ENCODE measurements at regions not wholly inside any gene's neighbourhood (a gene's known extent, or its start where the extent isn't known, plus 50 kb on each side); places are given as distances from the start of the nearest gene placed in this dataset.

- TF ChIP-seq, protein P1, sequence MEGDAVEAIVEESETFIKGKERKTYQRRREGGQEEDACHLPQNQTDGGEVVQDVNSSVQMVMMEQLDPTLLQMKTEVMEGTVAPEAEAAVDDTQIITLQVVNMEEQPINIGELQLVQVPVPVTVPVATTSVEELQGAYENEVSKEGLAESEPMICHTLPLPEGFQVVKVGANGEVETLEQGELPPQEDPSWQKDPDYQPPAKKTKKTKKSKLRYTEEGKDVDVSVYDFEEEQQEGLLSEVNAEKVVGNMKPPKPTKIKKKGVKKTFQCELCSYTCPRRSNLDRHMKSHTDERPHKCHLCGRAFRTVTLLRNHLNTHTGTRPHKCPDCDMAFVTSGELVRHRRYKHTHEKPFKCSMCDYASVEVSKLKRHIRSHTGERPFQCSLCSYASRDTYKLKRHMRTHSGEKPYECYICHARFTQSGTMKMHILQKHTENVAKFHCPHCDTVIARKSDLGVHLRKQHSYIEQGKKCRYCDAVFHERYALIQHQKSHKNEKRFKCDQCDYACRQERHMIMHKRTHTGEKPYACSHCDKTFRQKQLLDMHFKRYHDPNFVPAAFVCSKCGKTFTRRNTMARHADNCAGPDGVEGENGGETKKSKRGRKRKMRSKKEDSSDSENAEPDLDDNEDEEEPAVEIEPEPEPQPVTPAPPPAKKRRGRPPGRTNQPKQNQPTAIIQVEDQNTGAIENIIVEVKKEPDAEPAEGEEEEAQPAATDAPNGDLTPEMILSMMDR (IDR thresholded peaks at IDR 0.05; ENCODE audit: insufficient read depth, low read length), result no peak
- no peak overlapping the region for H3K27ac ChIP-seq (replicated peaks)
- no peaks in the 10 kb centered on the region for H3K27me3 ChIP-seq (ENCODE audit: insufficient read depth, poor library complexity, severe bottlenecking)
- no peak for DNase-seq (ENCODE audit: low read depth in 1 of 2, low spot score in 1 of 2)
- no peak overlapping the region for H3K4me3 ChIP-seq (replicated peaks; ENCODE audit: insufficient read depth, low read length)
Measured at GRCh38 chr20:39462416-39462945, 500.3 kb downstream of the DHX35 start.

DNA sequence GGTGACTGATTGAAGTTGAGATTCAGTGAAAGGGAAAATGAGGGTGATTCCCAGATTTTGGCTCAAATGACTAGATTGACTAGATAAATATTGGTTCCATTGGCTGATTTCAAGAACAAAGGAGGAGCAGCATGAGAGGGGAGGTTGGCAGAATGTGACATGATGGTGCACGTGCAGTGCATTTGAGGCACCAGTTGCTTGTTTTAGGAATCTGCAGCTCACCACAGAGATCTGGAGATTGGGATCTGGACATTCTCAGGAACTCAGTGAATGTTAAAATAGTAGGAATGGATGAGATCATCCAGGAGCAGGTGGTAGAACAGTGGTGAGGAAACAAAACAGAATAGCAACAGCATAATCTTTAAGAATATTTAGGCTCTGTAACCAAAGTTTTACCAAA is 496.3 kb downstream of the DHX35 start:
- H3K4me3 ChIP-seq (replicated peaks; ENCODE audit: insufficient read depth, low read length), result no peak overlapping the region
- DNase-seq (ENCODE audit: low read depth in 1 of 2, low spot score in 1 of 2), result no peak
- H3K27me3 ChIP-seq (ENCODE audit: insufficient read depth, poor library complexity, severe bottlenecking), result no peaks in the 10 kb centered on the region
- H3K27ac ChIP-seq (replicated peaks), result no peak overlapping the region
- TF ChIP-seq POLR2AphosphoS5 (IDR thresholded peaks at IDR 0.05; ENCODE audit: low read depth) (no peak), SPI1 (IDR thresholded peaks at IDR 0.05; ENCODE audit: borderline replicate concordance, low read depth) (no peak), GABPA (IDR thresholded peaks at IDR 0.05; ENCODE audit: low read depth) (no peak)
- TF ChIP-seq, protein P2, sequence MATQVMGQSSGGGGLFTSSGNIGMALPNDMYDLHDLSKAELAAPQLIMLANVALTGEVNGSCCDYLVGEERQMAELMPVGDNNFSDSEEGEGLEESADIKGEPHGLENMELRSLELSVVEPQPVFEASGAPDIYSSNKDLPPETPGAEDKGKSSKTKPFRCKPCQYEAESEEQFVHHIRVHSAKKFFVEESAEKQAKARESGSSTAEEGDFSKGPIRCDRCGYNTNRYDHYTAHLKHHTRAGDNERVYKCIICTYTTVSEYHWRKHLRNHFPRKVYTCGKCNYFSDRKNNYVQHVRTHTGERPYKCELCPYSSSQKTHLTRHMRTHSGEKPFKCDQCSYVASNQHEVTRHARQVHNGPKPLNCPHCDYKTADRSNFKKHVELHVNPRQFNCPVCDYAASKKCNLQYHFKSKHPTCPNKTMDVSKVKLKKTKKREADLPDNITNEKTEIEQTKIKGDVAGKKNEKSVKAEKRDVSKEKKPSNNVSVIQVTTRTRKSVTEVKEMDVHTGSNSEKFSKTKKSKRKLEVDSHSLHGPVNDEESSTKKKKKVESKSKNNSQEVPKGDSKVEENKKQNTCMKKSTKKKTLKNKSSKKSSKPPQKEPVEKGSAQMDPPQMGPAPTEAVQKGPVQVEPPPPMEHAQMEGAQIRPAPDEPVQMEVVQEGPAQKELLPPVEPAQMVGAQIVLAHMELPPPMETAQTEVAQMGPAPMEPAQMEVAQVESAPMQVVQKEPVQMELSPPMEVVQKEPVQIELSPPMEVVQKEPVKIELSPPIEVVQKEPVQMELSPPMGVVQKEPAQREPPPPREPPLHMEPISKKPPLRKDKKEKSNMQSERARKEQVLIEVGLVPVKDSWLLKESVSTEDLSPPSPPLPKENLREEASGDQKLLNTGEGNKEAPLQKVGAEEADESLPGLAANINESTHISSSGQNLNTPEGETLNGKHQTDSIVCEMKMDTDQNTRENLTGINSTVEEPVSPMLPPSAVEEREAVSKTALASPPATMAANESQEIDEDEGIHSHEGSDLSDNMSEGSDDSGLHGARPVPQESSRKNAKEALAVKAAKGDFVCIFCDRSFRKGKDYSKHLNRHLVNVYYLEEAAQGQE (IDR thresholded peaks at IDR 0.05; ENCODE audit: insufficient replicate concordance, low read depth), result no peak
- TF ChIP-seq, protein P1 (IDR thresholded peaks at IDR 0.05; ENCODE audit: insufficient read depth, low read length), result no peak

DNA sequence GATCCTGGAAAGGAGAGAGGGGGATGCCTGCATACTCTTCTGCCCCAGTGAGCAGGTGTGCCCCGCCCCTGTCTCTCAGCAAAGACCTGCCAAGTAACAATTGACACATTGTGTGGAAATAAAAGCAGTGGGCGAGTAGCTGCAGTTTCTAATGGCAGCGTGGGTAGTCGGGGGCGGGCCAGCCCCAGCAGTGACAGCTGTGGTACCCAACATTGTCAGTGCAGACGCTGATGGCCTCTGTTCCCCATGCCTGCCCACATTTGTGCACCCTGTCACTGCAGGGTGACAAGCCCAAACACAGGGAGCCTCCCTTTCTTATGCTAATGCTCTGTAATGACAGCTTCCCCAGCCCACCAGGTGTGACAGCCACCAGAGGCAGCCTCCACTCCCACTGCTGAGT is 491.7 kb downstream of the DHX35 start:
- Histone ChIP-seq H3K4me3 (replicated peaks; ENCODE audit: insufficient read depth, low read length) (no peak overlapping the region), H3K27me3 (ENCODE audit: insufficient read depth, poor library complexity, severe bottlenecking) (no peaks in the 10 kb centered on the region), H3K27ac (replicated peaks) (no peak overlapping the region)
- DNase-seq (ENCODE audit: low read depth in 1 of 2, low spot score in 1 of 2), result no peak
- TF ChIP-seq POLR2AphosphoS5 (IDR thresholded peaks at IDR 0.05; ENCODE audit: low read depth), result no peak
- no peak for TF ChIP-seq GABPA (IDR thresholded peaks at IDR 0.05; ENCODE audit: low read depth)
- TF ChIP-seq, protein P2 (IDR thresholded peaks at IDR 0.05; ENCODE audit: insufficient replicate concordance, low read depth), result no peak
- TF ChIP-seq, protein P1 (IDR thresholded peaks at IDR 0.05; ENCODE audit: insufficient read depth, low read length), result no peak
- TF ChIP-seq SPI1 (IDR thresholded peaks at IDR 0.05; ENCODE audit: borderline replicate concordance, low read depth), result no peak
